HG03060 (cell line): ENCODE measurements at regions not wholly inside any gene's neighbourhood (a gene's known extent, or its start where the extent isn't known, plus 50 kb on each side); places are given as distances from the start of the nearest gene placed in this dataset.
"Not testable (repeated sequence)": the region's sequence is repeated elsewhere in the genome, so short reads cannot be mapped to it uniquely, and the experiment has no call there.

Source experiments
- ATAC-seq: cut with Tn5 transposase; IDR thresholded peaks from one replicate; pipeline ENCODE4 v1.9.1; 2021; ENCODE audit warnings: low read depth, moderate number of reproducible peaks; ENCODE audit not compliant: unreplicated experiment

DNA sequence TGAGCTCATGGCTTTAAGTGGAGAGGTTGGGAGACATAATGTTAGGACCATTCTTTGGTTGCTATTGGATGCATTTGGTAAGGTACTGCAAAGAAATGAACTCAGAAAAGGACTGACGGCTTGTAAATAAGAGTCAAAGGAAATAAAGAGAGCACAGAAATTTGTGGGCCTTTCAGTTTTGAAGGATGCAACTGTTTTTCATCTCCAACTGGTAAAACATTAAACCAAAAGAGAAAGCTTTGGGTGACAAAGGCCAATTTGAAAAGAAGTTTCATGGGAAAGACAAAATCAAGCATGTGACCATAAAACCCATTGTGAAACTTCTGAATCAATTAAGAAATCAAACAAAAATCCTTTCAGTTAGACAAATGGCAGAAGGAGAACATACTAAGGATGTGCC is 77.8 kb upstream of the SPOPL start:
- ATAC-seq, result no peak

- ATAC-seq, result no peak
These were observed 77.0 kb upstream of the SPOPL start for GRCh38 chr2:138424436-138425140.

- ATAC-seq, result not testable (repeated sequence)
These were observed 75.5 kb upstream of the SPOPL start for GRCh38 chr2:138426116-138426515.

- no peak for ATAC-seq
These were observed 72.7 kb upstream of the SPOPL start for GRCh38 chr2:138428710-138429440.

GRCh38 chr2:138430181-138430580 is 71.4 kb upstream of the SPOPL start:
- ATAC-seq, result no peak

GRCh38 chr2:138432971-138433370 is 68.6 kb upstream of the SPOPL start:
- no peak for ATAC-seq

DNA sequence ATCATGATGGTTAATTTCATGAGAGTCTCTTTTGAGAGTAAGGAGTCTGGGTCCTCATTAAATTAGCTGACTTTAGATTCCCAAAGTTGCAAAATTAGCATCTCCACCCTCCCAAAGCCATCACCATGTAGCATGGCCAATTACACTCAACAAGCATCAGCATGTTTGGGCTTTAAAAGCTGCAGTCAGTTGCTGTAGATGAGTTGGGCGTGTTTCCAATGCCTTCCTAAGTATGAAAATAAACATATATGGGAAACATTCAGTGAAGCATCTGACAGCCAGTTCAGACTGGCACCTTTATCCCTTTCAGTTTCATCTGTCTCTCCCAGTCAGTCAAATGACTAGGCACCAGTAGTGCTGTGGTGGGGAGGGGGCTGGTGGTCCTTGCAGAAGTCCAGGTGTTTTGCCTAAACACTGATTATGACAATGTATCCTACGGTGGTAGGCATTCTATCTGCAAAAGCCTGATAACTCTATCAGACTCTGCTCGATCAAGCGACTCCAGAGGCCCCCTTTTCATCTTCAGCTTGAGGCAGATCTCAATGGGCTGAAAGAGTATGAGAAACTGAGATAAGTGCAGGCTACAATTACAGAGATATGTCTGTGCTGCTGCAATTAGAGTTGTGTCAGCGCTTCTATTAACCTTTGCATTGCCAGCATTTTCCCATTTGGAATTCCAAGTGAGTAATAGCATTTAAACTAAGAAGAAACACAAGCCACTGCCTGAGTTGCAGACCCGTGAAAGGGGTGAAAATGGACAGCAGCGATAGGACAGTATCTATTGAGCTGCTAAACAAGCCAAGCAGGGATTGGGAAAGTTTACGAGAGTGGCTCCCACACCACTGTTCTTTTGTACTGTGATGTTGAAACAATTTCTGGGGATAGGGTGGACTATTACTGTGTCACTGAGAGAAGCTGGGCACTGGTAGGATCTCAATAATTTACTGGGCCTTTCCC is 67.3 kb upstream of the SPOPL start:
- ATAC-seq, result no peak

DNA sequence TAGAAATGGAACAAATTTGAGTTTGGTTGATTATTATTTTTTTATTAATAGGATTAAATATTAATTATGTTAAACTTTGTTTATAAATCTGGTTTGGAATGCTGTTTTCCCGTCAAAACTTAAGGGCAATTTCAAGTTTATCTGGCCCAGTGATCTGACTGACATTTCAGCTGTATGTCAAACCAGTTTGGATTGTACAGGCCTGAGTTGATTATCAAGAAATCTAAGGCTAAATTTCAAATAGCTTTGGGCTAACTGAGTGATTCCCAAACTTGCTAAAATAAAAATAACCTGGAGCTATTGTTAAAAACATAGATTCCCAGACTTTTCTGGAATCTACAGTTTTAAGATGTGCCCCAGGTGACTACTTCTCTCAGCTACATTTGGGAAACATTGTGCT is 65.9 kb upstream of the SPOPL start:
- no peak for ATAC-seq

- ATAC-seq, result no peak
These were observed 61.8 kb upstream of the SPOPL start for GRCh38 chr2:138439733-138440132.

- ATAC-seq, result no peak
These were observed 60.8 kb upstream of the SPOPL start for GRCh38 chr2:138440759-138441158.

DNA sequence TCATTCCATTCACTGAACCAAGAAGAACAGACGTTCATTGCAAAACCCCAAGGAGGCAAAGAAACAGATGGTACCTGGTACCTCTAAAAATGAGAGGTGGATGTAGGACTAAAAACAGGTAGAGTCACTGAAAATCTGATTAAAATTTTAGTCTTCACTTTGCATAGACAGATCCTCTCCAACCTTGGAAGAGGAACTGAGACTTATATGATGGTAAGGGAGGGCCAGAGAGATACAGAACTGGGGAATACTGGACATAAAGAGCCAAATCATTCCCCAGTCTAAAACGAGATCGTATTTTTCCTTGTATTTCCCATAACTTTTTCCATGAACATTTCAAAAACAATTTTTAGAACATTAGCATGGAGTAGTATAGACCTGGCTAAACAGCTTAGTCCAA is 59.7 kb upstream of the SPOPL start:
- no peak for ATAC-seq

DNA sequence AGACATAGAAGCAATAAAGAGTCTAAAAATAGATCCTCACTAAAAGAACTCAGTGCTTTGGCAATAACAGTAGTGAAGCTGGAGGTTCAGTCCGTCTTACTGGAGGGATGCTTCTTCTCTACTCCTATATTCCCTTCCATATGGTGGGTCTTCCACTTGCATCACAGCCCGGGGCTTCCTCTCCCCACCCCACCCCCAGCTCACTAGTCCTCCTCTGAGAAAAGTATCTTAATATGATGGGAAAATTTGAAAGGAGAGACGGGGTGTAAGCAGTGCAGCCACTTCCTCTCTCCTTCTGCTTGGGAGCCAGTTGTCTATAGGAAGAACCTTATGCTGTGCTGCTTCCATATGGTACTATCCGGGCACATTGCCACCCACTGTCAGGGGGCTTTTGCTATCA is 57.2 kb upstream of the SPOPL start:
- no peak for ATAC-seq

DNA sequence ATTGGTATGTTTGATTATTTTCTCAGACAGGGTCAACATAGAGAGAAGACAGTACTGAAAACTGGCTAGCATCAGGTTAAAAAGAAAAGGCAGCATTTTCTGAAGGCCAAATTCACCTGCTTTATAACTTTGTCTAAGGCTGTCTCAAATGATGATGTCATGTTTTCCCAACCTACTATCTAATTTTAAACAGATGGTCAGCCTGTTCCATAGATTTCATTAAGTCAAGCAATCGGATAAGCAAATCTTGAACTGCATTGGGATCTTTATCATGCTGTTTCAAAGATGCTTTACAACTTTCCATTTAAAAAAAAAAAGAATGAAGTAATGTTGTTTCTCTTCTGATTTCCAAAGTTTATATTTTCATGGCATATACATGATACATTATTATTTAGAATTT is 56.3 kb upstream of the SPOPL start:
- ATAC-seq, result no peak

DNA sequence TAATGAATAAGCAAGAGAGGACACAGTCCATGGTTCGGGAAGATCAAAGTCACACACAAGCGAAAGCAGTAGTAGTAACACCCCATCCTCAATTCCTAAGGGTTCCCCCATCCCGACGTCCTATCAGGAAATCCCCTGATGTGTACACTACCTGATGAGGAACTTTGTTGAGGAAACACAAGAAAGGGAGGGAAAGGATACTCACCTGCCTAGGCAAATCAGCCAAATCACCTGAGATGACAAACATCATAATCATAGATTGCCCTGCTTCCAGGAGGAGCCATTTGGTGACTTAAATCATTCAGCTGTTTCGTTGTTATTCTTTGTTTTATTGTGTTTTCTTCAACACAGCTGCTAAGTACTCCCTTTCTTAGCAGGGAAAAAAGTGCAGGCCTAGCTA is 55.5 kb upstream of the SPOPL start:
- ATAC-seq, result no peak

GRCh38 chr2:138447889-138448570 is 53.5 kb upstream of the SPOPL start:
- no peak for ATAC-seq
